Right atrium auricular region (tissue), 2 donors: ENCODE measurements at regions not wholly inside any gene's neighbourhood (a gene's known extent, or its start where the extent isn't known, plus 50 kb on each side); places are given as distances from the start of the nearest gene placed in this dataset.

Experiments
- DNase-seq: peaks from one replicate; pipeline ENCODE4 v3.0.0-alpha.2; 2019; ENCODE audit warnings: low spot score
- H3K27ac ChIP-seq, 2 donors: fragments of 200-600 bp; sonication (generic); 1 replicate in 1 of 2; 2 replicates in 1 of 2; pipeline ENCODE4 v1.5.1; 2016 to 2019
- H3K27me3 ChIP-seq, 2 donors: fragments of 200-600 bp; sonication (generic); one replicate each; pipeline versions ENCODE4 v1.5.1 to v1.6.0; 2017 to 2019
- H3K36me3 ChIP-seq: fragments of 200-600 bp; sonication (generic); one replicate; pipeline ENCODE4 v1.5.1; 2016
- H3K4me1 ChIP-seq, 2 donors: fragments of 200-600 bp; sonication (generic); one replicate each; pipeline versions ENCODE4 v1.5.1 to v1.6.0; 2017 to 2019
- H3K4me3 ChIP-seq, 2 donors: fragments of 200-600 bp; sonication (generic); 1 replicate in 1 of 2; 2 replicates in 1 of 2; pipeline ENCODE4 v1.5.1; 2017 to 2019; ENCODE audit warnings: mild to moderate bottlenecking in 1 of 2, moderate library complexity in 1 of 2
- H3K9me3 ChIP-seq, 2 donors: fragments of 200-600 bp; sonication (generic); one replicate each; pipeline ENCODE4 v1.5.1; 2019
- TF ChIP-seq, protein P1 (sequence below), 2 donors: fragments of 200-600 bp; sonication (generic); IDR thresholded peaks; one replicate each; pipeline ENCODE4 v1.5.1; 2019; ENCODE audit warnings: antibody characterized with exemption in 2 of 2

DNA sequence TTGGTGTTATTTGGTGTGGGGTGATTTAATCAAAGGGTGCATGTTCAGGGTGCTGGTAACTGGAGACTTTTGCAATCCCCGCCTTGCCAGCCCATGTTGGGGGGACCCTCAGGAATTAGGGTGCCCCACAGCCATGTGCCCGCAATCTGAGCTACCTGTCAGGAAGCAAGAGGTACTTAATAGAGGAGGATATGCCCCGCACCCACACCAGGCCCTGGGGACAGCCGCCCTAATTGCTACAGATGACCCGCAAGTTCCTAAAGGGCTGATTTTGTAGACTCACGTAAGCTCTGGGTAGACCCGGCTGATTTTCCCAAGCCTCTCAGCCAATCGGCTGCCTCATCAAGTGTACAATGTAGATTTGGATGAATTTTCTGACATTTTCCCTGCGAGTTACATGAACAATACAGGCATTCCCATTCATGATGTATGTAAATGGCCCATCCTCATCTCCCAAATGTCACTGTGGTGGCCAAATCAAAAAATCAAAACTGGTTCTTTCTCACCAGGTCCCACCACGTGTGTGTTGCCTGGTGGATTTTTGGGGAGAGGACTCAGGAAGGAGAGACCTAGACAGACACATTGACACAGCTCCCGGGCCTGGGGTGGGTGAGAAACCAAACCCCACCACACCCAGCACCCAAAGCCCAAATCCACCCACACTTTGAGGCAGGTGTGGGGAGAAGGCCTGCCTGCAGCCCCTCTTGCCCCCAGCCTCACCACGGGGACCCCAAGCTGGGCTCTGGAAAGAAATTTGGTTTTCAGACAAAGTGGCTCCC is 119.2 kb upstream of the SPACA7 start:
- Histone ChIP-seq H3K4me3 (no peak overlapping the region), H3K27me3 (no peaks in the 10 kb centered on the region), H3K36me3 (no peaks in the 10 kb centered on the region), H3K4me1 (no peaks in the 10 kb centered on the region), H3K9me3 (peaks cover 0 to 11% of the 10 kb centered on the region in 2 donors), H3K27ac (no peak overlapping the region)
- DNase-seq, result peak; percentile 44
- TF ChIP-seq, protein P1, sequence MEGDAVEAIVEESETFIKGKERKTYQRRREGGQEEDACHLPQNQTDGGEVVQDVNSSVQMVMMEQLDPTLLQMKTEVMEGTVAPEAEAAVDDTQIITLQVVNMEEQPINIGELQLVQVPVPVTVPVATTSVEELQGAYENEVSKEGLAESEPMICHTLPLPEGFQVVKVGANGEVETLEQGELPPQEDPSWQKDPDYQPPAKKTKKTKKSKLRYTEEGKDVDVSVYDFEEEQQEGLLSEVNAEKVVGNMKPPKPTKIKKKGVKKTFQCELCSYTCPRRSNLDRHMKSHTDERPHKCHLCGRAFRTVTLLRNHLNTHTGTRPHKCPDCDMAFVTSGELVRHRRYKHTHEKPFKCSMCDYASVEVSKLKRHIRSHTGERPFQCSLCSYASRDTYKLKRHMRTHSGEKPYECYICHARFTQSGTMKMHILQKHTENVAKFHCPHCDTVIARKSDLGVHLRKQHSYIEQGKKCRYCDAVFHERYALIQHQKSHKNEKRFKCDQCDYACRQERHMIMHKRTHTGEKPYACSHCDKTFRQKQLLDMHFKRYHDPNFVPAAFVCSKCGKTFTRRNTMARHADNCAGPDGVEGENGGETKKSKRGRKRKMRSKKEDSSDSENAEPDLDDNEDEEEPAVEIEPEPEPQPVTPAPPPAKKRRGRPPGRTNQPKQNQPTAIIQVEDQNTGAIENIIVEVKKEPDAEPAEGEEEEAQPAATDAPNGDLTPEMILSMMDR (IDR thresholded peaks at IDR 0.05), result no peak

DNA sequence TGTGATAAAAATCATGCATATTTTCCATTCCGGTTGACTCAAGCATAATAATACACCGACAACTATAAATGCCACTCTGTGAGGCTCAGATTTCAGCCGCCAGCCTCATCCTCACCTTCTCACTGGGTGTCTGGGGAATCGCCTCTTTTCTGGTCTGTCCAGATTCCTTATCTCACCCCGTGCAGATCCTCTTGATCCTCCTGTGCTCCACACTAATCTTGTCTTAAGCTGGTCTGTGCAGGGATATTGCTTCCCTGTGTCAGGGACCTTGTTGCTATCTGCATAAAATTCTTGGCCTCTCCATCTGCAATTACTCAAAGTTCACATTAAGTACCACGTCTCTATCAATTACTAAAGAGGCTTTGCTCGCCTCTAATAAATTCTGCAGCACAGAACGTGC is 116.6 kb upstream of the SPACA7 start:
- no peak overlapping the region for H3K4me3 ChIP-seq
- H3K9me3 ChIP-seq, result peaks cover 0 to 11% of the 10 kb centered on the region in 2 donors
- H3K27me3 ChIP-seq, result no peaks in the 10 kb centered on the region
- no peak for DNase-seq
- TF ChIP-seq, protein P1 (IDR thresholded peaks at IDR 0.05), result no peak
- H3K4me1 ChIP-seq, result no peaks in the 10 kb centered on the region
- H3K27ac ChIP-seq, result no peak overlapping the region
- H3K36me3 ChIP-seq, result no peaks in the 10 kb centered on the region

DNA sequence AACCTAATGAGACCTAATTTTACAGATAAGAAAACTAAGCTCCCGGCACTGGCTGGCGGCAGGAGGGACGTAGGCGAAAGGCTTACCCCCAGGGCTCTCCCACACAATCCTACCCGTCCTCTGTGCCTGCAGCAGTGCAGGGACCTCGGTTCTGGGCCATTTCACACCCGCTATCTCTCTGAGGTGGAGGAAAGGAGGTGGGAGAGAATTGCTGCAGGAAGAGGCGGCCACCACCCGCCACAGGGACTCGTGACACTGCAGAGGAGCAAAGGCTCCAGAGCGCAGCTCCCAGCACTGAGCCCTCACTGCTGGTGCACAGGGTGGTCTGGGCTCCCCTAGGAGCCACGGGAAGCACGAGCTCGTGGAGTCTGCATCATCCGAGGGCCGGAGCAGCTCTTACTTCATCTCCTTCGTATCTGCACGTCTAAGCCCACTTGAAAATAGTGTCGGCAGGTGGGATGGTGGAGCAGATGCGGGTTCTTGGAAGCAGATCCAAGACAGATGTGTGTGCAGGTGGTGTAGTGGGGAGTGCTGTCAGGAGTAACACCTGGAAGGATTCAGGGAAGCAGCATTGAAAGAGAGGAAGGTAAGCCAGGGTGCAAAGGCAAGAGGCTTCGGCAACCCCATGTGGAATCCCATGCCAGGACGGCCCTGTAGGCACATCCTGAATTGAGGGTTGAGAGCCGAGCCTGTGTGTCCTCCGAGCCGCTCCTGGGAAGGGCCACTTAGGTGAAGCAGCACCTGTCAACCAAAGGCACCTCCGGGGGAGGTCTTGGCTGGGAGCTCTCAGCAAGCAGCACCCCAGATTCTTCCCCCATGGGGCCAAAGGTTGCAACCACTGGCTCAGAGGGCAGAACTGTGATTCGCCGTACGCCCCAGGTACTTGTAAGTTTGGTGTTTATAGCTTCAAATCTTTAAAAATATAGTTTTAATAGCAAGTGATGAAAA is 115.8 kb upstream of the SPACA7 start:
- Histone ChIP-seq H3K4me1 (no peaks in the 10 kb centered on the region), H3K27me3 (no peaks in the 10 kb centered on the region), H3K9me3 (peaks cover 0 to 11% of the 10 kb centered on the region in 2 donors), H3K4me3 (no peak overlapping the region), H3K36me3 (no peaks in the 10 kb centered on the region), H3K27ac (no peak overlapping the region)
- TF ChIP-seq, protein P1 (IDR thresholded peaks at IDR 0.05), result no peak
- DNase-seq, result peak; percentile 42

DNA sequence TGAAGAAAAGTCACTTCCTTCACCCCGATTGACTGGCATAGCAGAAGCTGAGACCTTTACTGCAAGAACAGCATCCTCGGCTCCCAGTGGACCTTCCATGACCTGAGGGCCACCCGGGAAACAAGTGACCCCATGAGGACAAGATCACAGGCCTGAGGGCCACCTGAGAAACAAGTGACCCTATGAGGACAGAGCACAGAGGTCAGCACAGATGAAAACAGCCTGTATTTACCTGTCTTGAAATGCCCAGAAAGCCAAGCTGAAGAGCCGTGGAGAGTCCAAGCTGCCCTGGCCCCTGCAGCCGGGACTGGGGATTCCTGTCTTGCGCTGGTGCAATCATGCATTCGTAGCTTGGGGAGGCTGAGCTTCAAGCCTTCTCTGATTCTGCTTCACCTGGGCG is 114.2 kb upstream of the SPACA7 start:
- Histone ChIP-seq H3K27ac (no peak overlapping the region), H3K9me3 (peaks cover 0 to 10% of the 10 kb centered on the region in 2 donors), H3K36me3 (no peaks in the 10 kb centered on the region), H3K27me3 (no peaks in the 10 kb centered on the region), H3K4me3 (no peak overlapping the region), H3K4me1 (no peaks in the 10 kb centered on the region)
- DNase-seq, result no peak
- TF ChIP-seq, protein P1 (IDR thresholded peaks at IDR 0.05), result no peak

DNA sequence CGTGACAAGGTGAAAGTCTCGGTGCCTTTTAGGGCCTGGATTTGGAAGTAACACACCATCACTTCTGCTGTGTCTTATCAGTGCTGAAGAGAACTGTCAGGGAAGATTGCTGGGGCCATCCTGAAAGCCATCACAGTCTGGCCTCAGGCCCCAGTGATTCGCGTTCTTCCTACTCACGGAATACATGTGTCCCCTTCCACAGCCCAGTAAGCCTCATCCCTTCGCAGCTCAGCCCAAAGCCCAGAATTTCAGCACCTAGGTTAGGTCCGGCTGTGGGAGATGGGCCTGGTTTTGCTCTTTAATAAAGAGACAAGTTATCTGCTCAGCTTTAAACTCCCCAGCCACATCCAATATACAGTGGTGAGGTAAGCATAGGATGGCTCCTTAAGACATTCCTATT is 113.0 kb upstream of the SPACA7 start:
- Histone ChIP-seq H3K4me1 (no peaks in the 10 kb centered on the region), H3K9me3 (no peaks in the 10 kb centered on the region), H3K27me3 (no peaks in the 10 kb centered on the region), H3K27ac (no peak overlapping the region), H3K36me3 (no peaks in the 10 kb centered on the region), H3K4me3 (no peak overlapping the region)
- TF ChIP-seq, protein P1 (IDR thresholded peaks at IDR 0.05), result no peak
- no peak for DNase-seq
